ENCODE measurements at regions not wholly inside any gene's neighbourhood (a gene's known extent, or its start where the extent isn't known, plus 50 kb on each side); places are given as distances from the start of the nearest gene placed in this dataset.

- no peak for DNase-seq
Measured at GRCh38 chr10:42973870-42974692, 102.8 kb upstream of the RET start.

DNA sequence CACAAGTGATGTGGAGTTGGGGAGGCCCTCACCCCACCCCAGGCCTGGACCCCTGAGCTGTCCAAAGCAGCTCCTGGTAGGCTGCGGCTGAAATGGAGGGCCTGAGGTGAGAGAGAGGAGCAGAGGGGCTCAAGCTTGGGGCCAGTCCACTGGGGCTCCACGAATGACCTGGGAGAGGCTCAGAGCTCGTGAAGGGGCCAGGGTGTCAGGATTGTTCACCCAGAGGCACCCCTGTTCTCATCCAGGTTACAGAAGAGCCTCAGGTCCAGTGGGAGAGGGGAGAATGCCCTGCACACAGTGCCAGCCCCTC is 102.2 kb upstream of the RET start:
- DNase-seq = no peak

DNA sequence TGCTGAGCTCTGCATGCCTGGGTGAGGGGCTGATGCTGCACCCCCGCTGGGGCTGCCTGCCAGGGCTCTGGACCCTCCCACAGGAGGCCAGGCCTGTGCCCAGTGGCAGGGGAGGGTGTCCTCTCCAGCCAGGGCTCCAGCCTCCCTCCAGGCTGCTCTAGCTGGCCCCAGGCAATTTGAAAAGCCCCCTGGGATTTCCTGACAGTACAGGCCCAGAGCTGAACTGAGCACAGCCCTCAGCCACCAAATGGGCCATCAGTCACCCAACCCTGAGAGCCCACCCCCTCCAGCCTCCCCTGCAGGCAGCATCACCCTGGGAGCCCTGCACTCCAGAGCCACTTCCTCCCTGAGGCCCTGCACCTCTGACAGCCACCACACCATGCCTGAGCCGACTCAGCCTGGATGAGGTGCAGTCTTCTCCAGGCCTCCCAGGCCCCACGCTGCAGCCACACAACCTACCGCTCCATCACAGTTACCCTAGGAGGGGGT is 101.8 kb upstream of the RET start:
- no peak for DNase-seq

DNA sequence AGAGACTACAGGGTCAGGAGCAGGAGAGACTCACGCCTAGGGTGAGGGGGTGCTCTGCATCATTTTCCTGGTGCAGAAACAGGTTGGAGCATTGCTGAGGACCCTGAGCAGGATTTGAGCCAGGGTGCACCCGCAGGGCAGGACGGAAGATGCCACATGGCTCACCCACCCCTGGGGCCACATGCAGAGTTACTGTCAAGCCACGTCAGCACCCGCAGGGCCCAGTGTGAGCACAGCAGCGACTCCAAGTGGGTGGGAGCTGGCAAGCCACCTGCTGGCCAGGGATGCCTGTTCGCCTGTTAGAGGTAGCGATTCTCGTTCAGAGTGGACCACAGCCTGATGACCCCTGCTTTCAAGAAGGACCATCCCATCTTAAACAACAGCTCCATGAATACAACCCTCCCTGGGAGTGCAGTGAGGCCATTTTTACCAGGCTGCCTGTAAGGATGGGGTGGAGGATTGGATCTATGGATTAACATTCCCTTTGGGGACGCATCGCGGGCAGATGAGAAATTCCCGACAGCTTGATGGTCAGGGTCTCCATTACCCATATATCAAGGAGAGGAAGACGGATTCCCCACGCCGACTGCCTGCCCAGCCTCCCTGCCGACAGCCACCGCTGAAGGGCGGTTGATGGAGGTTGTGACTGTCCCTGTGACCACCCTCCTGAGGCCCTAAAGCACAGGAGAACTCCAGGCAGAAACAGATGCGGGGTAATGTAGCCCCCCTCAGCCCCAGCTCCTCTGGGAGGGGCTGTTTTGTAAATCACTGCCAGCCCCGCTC is 101.1 kb upstream of the RET start:
- no peak for DNase-seq

DNA sequence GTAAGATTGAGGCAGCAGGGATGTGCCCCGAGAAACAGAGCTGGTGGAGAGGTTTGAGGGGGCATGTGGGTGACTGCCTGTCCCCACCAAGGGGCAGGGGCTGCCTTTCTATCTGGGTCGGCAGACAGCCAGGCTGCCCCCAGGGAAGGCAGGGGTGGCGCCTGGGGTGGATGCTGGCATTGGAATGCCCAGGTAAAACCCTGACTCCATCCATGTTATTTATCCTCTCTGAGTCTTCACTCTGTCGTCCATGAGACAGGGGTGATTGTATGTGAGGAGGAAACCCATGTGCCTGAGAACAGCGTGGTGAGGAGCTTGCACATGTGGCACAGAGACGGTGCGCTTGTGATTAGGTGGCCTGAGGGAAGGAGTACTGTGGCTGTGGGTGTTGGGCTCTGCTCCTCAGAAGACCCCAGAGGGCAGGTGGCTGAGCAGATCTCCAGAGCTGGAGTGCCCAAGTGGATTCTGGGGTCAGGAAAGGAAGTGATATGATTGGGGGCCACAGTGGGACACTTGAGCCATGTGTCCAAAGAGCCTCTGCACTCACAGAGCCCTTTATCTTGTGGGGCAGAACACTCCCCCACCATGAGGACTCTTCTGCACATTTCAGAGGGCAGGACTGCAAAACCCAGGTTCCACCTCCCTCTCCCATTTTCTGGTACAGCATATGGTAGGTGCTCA is 100.4 kb upstream of the RET start:
- no peak for DNase-seq

DNA sequence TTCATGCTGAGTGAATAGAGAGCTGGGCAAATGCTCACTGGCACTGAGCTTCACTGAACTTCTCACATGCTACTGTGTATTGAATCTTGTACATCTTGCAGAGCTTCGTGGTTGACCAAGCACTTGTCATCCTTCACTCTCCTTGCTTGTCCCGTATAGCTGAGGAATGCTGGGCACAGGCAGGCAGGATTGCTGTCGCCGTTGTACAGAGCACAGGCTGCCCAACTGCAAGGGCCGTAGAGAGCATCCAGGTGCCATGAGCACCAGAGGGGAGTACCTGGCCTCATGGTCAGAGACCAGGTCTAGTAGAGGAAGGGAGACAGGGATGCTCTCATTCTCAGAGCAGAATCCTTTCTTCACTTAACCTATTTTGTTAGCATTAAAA is 99.8 kb upstream of the RET start:
- no peak for DNase-seq

DNA sequence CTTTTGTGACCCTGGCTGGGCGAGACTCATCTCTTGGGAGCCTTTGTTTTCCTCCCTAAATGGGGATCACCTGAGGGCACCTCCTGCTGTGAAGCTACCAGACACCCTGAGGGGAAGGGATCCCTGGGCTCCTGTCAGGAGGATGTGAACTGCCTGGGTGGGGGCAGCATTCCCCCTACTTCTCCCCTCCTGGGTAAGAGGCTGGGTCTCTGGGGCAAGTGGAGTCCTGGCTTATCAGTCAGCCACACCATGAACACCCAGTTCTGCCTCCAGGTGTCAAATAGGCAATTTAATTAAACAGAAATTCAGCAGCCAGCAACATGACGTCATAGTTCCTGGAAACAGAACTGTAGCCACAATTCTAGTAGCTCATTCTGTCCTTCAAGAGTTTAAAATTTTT is 97.7 kb upstream of the RET start:
- DNase-seq = no peak

DNA sequence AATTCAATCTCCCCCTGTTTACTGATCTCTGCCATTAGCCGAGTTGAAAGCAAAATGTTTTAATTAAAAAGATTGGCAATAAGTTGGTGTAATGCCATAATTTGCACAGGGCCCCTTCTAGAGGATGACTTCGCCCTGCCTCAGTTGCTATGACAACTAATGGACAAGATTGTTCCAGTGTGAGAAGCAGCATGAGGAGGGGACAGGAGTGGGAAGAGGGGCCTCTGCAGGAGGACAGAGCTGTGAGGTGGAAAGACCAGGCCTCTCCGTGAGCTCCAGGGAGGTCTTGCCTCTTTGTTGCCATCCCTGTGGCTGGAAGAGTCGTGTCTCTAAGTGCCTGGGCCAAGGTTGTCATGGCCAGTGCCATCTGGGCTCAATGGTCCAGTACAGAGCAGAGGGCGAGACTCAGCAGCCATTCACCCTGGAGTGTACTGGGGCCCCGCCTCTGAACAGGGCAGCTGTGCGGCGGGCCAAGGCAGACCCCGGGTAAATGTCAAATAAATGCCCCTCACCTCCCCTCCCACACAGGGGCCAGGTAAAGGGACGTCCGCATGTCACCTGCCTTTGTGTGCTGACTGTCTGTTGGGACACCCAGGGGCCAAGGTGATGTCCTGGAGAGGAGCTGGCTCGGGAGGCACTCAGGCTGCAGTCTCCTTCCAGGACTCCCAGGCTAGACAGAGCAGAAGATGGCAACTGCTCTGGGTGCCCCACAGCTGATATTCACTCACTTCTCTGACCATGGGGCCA is 97.0 kb upstream of the RET start:
- DNase-seq = no peak

DNA sequence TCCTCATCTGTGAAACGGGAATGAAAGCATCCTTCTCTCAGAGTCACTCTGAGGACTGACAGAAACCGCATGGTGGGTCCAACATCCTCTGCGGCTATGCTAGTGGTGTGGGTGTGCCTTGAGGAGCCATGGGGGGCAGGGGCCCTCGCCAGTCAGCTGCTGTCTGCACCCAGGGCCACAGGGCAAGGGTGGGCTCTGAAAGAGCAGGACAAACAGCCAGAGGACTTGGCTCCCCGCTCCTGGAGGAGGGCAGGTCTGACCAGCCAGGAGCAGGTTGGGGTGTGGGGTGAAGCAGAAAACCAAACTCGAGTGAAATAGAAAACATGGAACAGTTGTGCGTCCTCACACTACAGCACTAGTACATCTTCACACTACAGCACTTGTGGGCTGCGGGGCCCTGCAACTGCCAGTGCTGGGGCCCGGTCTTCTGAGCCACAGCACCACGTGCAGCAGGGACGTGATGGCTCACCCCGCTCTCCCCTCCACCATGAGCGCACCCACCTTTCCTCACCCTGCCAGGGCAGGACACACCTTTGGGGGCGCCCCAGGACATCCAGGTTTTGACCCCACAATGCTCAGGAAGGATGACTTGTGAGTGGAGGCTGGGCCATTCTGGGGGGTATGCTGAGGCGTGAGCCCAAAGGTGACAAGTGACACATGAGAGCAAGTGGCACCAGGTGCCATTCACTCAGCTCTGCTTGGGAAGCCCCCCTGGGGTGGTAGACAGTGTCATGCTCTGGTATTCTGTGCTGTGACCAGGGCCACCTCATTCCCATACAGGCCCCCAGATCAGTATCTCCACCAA is 96.1 kb upstream of the RET start:
- no peak for DNase-seq

DNA sequence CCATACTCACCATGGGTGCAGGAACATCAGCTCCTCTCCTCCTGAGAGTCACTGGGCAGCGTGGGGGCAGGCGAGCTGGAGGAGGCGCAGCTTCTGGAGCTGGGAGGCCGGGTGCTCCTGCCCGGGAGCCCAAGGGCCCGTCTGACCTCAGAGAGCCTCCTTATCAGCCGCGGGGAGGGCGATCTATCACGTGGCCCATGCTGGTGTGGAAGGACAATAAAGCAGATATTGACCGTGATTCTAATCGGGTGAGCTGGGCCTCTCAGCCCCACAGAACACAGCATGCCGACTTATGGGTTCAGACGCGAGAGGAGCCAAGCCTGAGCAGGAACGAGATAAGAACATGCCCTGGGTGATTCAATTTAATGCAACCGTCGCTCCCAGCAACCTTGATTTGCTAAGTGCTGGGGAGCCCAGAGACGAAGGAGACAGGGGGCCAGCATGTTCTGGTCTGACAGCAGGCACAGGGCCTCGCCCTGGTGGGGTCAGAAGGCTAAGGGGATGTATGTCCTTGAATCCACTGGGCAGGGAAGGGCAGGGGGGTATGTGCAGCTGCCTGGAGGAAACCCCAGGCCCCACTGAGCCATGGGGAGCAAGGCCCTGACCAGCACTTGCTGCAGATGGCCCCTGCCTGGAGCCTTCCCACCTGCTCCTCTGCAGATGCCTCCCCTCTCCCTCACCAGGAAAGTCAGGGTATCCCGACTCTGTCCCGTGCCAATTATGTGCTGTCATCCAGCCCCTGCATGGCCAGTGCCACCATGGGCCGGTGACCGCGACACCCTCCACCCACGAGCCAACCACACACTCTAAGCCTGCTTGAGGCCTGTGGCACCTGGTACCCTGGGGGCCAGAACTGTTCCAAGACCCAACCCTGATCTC is 95.3 kb upstream of the RET start:
- DNase-seq = no peak

DNA sequence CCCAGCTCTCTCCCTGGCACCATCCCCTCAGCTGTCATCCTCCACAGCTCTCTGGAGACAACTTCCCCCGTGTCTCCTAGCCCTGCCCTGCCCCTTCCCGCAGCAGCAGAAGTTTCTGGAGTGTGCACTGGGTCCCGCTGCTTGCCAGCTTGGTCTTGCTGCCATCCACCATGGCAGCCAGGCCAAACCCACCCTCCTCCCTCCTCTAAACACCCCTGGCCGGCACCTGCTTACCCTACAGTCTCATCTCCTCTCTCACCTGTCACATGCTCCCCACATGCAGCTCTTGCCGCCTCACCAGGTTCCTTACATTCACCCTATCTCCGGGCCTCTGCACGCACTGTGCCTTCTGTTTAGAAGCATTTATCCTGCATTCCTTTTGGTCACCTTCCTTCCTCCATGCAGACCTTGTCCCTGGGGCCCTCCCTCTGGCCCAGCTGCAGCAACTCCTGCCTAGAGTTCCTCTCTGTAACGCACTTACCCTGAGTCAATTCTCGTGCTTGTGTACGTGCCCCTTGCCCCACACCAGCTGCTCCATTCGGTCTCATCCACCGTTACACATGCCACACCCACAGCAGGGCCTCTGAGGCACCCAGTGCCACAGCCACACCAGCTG is 93.9 kb upstream of the RET start:
- DNase-seq = no peak

DNA sequence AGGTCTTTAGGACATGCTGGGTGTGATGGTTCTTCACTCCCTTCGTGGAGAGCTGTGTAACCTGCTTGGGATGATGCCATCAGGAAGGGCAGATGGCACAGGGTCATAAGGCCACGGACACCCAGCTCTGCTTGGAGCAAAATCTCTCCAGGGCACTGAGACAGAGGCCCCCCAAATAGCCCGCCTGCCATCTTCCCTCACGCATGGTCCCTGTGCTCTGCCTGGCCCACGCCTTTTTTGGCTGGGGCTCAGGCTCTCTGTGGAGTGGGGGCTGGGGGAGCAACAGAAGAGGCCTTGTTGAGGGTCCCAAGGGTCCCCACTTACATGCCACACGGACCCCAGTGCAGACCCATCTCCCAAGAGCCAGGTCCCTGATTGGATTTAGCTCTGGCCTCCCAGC is 93.3 kb upstream of the RET start:
- DNase-seq = no peak

- DNase-seq = no peak
Measured at GRCh38 chr10:42984035-42984610, 92.7 kb upstream of the RET start.

GRCh38 chr10:42984761-42985325 is 92.0 kb upstream of the RET start:
- DNase-seq = no peak

- DNase-seq = no peak
Measured at GRCh38 chr10:42985436-42986316, 91.2 kb upstream of the RET start.

DNA sequence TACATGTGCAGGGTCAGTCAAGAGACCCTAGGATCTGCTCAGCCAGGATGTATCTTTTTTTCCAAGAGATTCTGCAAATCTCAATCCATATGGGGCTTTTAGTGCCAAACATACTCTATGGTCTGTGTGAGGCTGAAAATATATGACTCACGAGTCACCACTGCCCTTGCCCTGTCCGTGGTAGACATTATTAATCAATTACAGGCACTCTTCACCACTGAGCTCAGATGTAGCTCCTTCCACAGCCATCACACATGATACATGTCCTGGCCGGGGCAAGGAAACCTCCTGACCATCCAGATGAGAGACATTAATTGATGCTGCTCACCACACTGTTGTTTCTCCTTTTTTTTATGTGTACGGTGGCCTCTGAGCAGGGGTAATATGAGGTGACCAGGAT is 90.2 kb upstream of the RET start:
- no peak for DNase-seq

DNA sequence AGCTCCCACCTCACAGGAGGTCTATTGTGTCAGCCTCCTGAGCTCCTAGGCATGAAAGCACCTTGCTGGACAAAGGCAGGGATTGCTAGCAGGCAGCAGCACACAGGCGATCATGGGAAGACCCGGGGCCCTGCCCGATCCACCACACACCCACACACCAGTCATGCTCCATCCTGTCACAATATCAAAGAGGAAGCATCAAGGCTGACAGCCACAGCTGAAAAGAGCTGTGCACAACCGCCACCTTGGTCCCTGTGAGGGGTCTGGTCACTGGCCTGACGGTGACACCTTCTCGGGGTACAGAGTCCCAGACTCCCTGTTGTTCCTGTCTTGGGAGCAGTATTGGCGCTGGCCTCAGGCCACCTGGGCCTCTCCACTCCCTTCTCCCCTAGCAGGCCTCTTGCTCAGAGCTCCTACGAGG is 89.7 kb upstream of the RET start:
- DNase-seq = no peak

DNA sequence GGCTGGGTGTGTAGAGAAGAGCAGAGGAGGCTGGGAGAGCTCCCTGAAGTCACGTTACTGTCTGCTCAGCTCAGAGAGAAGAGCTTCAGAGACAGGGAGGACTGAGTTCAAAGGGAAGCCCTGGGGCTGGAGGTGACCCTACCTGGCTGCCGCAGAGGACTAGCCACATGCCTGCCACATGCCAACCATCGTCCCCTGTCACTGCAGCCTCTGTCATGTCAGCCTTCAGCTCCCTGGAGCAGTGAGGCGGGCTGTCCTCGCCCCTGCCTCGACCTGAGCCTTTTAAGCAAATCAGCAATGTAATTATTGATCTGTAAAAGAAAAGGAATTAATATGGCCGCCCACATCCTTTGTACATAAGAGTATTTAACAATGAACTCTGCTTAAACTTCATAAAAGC is 89.3 kb upstream of the RET start:
- DNase-seq = no peak

DNA sequence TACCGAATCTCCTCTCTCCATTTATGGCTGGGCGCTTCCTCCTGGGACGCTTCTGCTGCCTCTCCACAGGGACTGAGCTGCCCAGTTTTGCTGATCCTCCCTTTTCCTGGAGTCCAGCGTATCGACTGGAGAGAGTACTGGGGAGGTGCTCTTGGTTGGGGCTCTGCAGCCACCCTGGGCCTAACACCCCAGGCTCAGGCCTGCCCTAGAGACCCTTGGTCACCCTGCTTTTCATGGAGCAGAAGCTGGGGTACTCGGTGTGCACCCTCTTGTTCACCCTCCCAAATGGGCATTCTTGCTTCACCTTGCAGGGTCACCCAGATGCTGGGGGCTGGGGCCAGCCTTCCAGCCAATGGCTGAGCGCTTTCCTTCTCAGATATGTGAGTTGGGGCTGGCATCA is 88.8 kb upstream of the RET start:
- DNase-seq = no peak

Data from effector CD8-positive, alpha-beta T cell (primary cell).